Panc1 (cell line): ENCODE measurements at regions not wholly inside any gene's neighbourhood (a gene's known extent, or its start where the extent isn't known, plus 50 kb on each side); places are given as distances from the start of the nearest gene placed in this dataset.

Experiments used
- CTCF ChIP-seq: fragments of 450-650 bp; IDR thresholded peaks from 2 replicates; pipeline ENCODE4 v1.5.1; 2017; ENCODE audit warnings: mild to moderate bottlenecking
- POLR2AphosphoS5 ChIP-seq: IDR thresholded peaks from 2 replicates; pipeline ENCODE4 v1.6.1; 2012; ENCODE audit warnings: mild to moderate bottlenecking, low read depth, low read length, moderate library complexity

GRCh38 chr10:131748191-131748590, 152.6 kb upstream of the PPP2R2D start:
- TF ChIP-seq POLR2AphosphoS5 = no peak
- TF ChIP-seq CTCF = no peak
